ENCODE measurements at regions not wholly inside any gene's neighbourhood (a gene's known extent, or its start where the extent isn't known, plus 50 kb on each side); places are given as distances from the start of the nearest gene placed in this dataset.

DNA sequence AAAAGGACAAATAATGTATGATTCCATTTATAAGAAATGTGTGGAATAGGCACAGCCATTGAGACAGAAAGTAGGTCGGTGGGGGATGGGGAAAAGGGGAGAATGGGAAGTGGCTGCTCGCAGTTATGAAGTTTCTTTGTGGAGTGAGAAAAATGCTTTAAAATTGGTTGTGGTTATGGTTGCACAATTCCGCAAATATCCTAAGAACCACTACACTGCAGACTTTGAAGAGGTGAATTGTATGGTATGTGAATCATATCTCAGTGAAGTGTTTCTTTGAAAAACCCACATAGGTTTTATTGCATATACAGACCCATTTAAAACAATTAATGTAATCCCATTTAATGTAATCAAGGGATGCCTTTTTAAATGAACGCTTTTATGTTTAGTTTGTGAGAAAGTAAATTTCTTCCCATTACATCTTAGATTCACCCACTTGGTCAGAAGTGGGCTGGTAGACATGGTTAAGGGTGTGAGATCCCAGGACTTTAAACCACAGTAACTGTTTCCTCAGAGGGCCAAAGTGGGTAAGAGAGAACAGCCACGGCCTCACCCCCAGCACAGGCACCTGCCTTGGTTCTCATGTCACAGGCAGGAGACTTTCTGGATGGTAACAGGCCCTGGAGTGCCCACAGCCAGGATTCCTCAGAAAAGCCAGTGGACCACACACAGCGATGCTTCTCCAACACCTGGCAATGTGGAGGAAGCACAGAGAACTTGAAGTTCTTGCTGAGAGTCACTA lies 119.3 kb upstream of the GJB6 start:
- H3K4me1 Mint-ChIP-seq = peaks cover 7% of the 10 kb centered on the region
- H3K4me3 Mint-ChIP-seq = no peak overlapping the region
- no peaks in the 10 kb centered on the region for H3K27me3 Mint-ChIP-seq
- no peak overlapping the region for H3K27ac Mint-ChIP-seq
- no peak for DNase-seq
- intact Hi-C loops (cut with DNase I, micrococcal nuclease) = no loop called here
- no peaks in the 10 kb centered on the region for H3K9me3 Mint-ChIP-seq (ENCODE audit: low read depth)
- ATAC-seq = no peak
- no peaks in the 10 kb centered on the region for H3K36me3 Mint-ChIP-seq (ENCODE audit: low read depth)
- POLR2A ChIA-PET = no interaction called here
- CTCF ChIA-PET = no interaction called here

DNA sequence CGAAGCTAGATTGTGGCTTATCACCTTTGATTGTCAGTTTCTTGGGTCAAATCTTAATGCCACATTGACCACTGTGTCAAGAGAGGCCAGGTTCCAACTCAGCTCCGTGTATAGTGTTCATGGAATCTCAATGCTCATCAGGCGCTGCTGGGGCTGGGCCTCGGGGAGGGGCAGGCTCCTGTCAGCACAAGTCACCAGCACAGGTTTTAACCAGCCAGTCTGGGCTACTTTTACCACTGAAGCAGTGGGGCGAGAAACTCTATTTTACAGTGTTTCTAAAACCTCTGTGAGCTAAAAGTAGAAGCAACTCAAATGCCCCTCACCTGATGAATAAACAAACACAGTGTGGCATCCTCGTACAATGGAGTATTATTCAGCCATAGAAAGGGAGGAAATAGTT lies 118.7 kb upstream of the GJB6 start:
- no peak for ATAC-seq
- peaks cover 7% of the 10 kb centered on the region for H3K4me1 Mint-ChIP-seq
- no peak for DNase-seq
- intact Hi-C loops (cut with DNase I, micrococcal nuclease) = no loop called here
- H3K4me3 Mint-ChIP-seq = no peak overlapping the region
- no peaks in the 10 kb centered on the region for H3K9me3 Mint-ChIP-seq (ENCODE audit: low read depth)
- CTCF ChIA-PET = no interaction called here
- no peak overlapping the region for H3K27ac Mint-ChIP-seq
- H3K36me3 Mint-ChIP-seq (ENCODE audit: low read depth) = no peaks in the 10 kb centered on the region
- POLR2A ChIA-PET = no interaction called here
- no peaks in the 10 kb centered on the region for H3K27me3 Mint-ChIP-seq

DNA sequence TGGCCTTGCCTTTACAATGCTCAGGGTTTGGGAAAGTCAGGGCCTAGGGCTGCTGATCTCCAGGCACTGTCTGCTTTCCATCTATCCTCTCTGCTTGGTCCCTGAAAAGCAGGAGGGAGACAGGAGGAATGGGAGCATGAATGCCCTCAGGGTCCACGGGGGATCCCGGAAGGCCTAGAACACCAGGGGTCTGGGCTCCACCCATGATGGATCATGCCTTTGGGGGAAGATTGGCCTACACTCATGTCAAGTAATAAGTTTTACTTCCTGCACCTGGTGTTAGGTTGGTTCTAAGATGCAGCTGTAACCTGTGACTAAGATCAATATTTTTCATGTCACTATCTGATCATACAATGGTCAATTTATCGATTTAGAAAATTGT lies 118.3 kb upstream of the GJB6 start:
- Mint-ChIP-seq H3K36me3 (ENCODE audit: low read depth) (no peaks in the 10 kb centered on the region), H3K4me1 (peaks cover 7% of the 10 kb centered on the region), H3K27me3 (no peaks in the 10 kb centered on the region), H3K9me3 (ENCODE audit: low read depth) (no peaks in the 10 kb centered on the region), H3K27ac (no peak overlapping the region), H3K4me3 (no peak overlapping the region)
- ChIA-PET POLR2A (no interaction called here), CTCF (no interaction called here)
- intact Hi-C loops (cut with DNase I, micrococcal nuclease) = no loop called here
- DNase-seq = no peak
- no peak for ATAC-seq

DNA sequence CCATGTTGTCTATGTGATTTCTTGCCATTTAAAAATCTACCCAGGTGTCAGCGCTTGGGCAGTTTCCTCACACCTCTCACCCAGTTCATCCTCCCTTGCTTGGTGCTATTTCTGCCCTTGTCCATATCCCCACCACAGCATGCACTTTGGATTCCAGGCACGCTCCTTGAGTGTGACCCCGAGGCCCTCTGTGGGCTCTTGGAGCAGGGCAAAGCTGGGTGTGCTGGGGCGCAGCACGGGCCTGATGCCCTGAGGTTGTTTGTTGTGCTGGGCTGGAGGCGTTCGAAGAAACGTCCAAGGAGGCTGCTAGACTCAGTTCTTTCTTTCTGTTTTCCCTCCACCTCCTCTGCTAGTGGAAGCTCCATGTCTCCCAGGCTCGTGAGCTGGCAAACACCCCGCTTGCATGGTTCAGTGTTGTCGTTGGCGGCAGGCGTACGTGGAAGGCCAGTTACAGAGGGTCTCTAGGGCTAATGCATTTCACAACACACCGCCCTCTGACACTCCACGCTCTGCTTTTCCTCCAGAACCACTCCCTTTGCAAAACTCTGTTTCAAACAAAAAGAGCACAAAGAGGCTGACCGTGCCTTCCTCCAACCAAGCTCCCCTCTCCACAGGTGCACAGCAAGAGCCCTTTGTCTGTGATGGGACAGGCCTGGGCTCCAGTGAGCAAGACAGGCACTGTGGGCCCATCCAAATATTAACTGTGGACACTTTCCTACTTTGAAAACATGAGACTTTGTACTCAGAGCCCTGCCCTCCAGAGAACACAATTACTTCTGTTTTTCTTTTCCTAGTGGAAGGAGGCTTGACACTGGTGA lies 117.7 kb upstream of the GJB6 start:
- H3K27ac Mint-ChIP-seq = no peak overlapping the region
- ATAC-seq = no peak
- intact Hi-C loops (cut with DNase I, micrococcal nuclease) = loop anchor here in 1 of 2 experiments (10.0 kb wide), 1 partner anchor 65 kb away; no protein-coding TSS in a partner anchor
- no peaks in the 10 kb centered on the region for H3K36me3 Mint-ChIP-seq (ENCODE audit: low read depth)
- CTCF ChIA-PET = no interaction called here
- POLR2A ChIA-PET = no interaction called here
- no peak overlapping the region for H3K4me3 Mint-ChIP-seq
- no peak for DNase-seq
- H3K27me3 Mint-ChIP-seq = no peaks in the 10 kb centered on the region
- H3K4me1 Mint-ChIP-seq = peaks cover 7% of the 10 kb centered on the region
- H3K9me3 Mint-ChIP-seq (ENCODE audit: low read depth) = no peaks in the 10 kb centered on the region

DNA sequence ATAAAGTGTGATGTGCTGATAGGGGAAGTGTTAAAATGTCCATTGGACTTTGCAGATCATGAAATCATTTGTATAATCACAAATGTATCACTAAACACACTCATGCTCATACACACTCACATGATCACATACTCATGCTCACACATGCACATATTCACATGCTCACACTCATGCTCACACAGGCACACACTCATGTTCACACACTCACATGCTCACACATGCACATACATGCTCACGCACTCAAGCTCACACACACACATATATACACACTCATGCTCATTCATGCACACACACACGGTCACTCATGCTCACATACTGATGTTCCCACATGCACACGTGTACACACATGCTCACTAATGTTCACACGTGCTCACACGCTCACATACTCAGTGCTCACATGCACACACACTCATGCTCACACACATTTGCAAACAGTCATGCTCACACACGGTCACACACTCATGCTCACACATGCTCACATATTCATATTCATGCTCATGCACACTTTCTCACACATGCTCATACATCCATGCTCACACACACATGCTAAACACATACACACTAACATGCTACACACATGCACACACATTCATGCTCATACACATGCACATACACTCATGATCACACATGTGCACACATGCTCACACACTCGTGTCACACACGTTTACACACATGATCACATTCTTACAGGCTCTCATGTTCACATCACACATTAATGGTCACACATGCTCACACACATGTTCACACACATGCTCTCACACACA lies 116.7 kb upstream of the GJB6 start:
- Mint-ChIP-seq H3K4me3 (no peak overlapping the region), H3K4me1 (no peaks in the 10 kb centered on the region), H3K9me3 (ENCODE audit: low read depth) (no peaks in the 10 kb centered on the region), H3K27me3 (no peaks in the 10 kb centered on the region), H3K27ac (no peak overlapping the region), H3K36me3 (ENCODE audit: low read depth) (no peaks in the 10 kb centered on the region)
- DNase-seq (no peak), ATAC-seq (no peak)
- ChIA-PET CTCF (no interaction called here), POLR2A (no interaction called here)
- intact Hi-C loops (cut with DNase I, micrococcal nuclease) = loop anchor here in 1 of 2 experiments (10.0 kb wide), 1 partner anchor 64 kb away; no protein-coding TSS in a partner anchor

DNA sequence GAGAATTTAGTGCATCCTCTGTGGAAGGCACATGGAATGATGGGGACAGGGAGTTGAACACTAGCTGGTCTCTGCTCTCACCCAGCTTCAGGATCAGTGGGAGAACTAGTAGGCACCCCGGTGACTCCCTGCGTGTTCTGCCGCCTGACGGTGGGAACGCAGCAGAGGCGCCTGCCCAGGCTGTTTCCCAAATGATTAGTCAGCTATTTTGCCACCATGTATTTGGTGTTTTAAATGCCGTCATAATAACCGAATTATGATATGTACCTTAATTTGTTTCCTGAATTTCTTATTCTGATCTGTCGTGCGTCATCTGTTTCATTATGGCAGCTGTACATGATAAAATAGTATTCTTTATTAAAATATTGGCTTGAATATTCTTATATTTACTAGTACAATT lies 115.9 kb upstream of the GJB6 start:
- Mint-ChIP-seq H3K9me3 (ENCODE audit: low read depth) (no peaks in the 10 kb centered on the region), H3K27me3 (no peaks in the 10 kb centered on the region), H3K4me3 (no peak overlapping the region), H3K27ac (no peak overlapping the region), H3K36me3 (ENCODE audit: low read depth) (no peaks in the 10 kb centered on the region), H3K4me1 (no peaks in the 10 kb centered on the region)
- ATAC-seq (no peak), DNase-seq (no peak)
- ChIA-PET CTCF (no interaction called here), POLR2A (no interaction called here)
- intact Hi-C loops (cut with DNase I, micrococcal nuclease) = loop anchor here in 1 of 2 experiments (10.0 kb wide), 1 partner anchor 63 kb away; no protein-coding TSS in a partner anchor

DNA sequence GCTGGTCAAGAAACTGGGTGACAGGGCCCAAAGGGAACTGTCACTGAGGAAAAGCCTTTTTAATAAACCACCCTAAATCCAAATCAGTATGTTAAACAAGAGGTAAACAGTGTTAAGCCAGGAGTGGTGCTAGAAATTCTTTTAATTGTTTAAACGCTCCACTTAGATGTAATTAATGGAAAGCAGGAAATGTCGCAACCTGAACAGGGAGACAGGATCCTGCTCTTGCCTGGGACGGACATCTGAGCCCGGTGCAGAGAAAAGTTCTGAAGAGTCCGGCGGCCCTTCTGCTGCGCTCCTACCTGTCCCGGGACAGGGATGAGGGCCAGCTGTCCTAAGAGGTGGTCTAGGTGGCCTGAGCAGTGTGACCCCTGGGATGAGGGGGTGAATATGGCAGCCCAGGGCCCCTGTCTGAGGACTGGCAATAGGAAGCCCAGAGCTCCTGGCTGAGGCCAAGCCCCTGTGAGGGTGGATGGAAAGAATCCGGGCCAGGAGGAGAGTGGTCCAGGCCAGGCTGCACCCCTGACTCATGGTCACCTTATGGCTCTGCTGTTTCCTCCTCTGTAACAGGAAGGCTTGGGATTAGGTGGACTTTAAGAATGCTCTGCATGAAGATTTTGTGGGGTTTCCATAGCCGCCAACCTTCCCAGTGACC lies 112.8 kb upstream of the GJB6 start:
- H3K27ac Mint-ChIP-seq = no peak overlapping the region
- H3K27me3 Mint-ChIP-seq = no peaks in the 10 kb centered on the region
- intact Hi-C loops (cut with DNase I, micrococcal nuclease) = loop anchor here in 1 of 2 experiments (10.0 kb wide), 1 partner anchor 60 kb away; no protein-coding TSS in a partner anchor
- H3K4me3 Mint-ChIP-seq = no peak overlapping the region
- DNase-seq (no peak), ATAC-seq (no peak)
- H3K9me3 Mint-ChIP-seq (ENCODE audit: low read depth) = no peaks in the 10 kb centered on the region
- POLR2A ChIA-PET = interaction anchor here (0.6 kb wide), 1 partner anchor 48 kb away, joined by 3 read pairs; no protein-coding TSS in a partner anchor
- H3K36me3 Mint-ChIP-seq (ENCODE audit: low read depth) = no peaks in the 10 kb centered on the region
- CTCF ChIA-PET = no interaction called here
- no peaks in the 10 kb centered on the region for H3K4me1 Mint-ChIP-seq

DNA sequence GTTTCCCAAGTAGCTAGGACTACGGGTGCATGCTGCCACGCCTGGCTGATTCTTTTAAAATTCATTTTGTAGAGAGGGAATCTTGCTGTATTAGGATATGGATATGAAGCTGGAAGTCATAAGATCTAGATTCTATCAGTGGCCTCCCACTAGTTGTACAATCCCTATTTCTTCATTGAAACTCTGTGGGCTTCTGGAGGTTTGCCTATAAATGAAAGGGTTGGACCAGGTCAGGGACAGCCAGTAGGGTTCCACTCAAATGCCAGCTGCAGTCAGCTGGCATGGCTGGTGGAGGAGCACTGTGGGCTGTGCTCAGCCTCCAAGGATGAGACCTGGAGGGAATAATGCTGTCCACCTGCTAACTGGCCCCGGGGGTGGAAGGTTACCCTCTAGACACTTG lies 110.2 kb upstream of the GJB6 start:
- ATAC-seq = no peak
- POLR2A ChIA-PET = no interaction called here
- no peak overlapping the region for H3K27ac Mint-ChIP-seq
- no peak for DNase-seq
- CTCF ChIA-PET = no interaction called here
- H3K4me1 Mint-ChIP-seq = peaks cover 2% of the 10 kb centered on the region
- H3K36me3 Mint-ChIP-seq (ENCODE audit: low read depth) = no peaks in the 10 kb centered on the region
- intact Hi-C loops (cut with DNase I, micrococcal nuclease) = loop anchor here in 1 of 2 experiments (10.0 kb wide), 1 partner anchor 58 kb away; no protein-coding TSS in a partner anchor
- no peak overlapping the region for H3K4me3 Mint-ChIP-seq
- H3K9me3 Mint-ChIP-seq (ENCODE audit: low read depth) = no peaks in the 10 kb centered on the region
- H3K27me3 Mint-ChIP-seq = no peaks in the 10 kb centered on the region

DNA sequence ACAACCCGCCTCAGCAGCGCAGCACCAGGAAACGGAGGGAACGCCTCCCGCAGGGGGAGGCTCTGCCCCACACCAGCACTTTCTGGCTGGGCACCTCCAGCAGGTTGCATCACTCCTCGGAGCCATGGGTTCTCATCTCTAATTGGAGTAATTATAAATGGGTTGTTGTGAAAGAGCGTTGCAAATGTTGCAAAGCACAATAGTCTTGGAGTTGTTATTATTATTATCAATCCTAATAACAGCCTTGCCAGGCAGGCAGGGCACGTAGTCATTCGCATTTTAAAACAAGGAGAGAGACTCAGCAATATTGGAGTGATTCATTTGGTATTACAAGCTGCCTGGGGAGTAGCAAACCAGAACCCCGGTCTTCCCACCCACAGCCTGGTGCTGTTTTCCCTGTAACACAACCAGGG lies 108.6 kb upstream of the GJB6 start:
- DNase-seq (no peak), ATAC-seq (no peak)
- ChIA-PET POLR2A (no interaction called here), CTCF (interaction anchor here (1.6 kb wide), 1 partner anchor 144 kb away, joined by 5 read pairs; no protein-coding TSS in a partner anchor)
- Mint-ChIP-seq H3K4me3 (no peak overlapping the region), H3K4me1 (peaks cover 4% of the 10 kb centered on the region), H3K27me3 (no peaks in the 10 kb centered on the region), H3K9me3 (ENCODE audit: low read depth) (no peaks in the 10 kb centered on the region), H3K27ac (no peak overlapping the region), H3K36me3 (ENCODE audit: low read depth) (no peaks in the 10 kb centered on the region)
- intact Hi-C loops (cut with DNase I, micrococcal nuclease) = loop anchor here in 1 of 2 experiments (10.0 kb wide), 1 partner anchor 56 kb away; no protein-coding TSS in a partner anchor

DNA sequence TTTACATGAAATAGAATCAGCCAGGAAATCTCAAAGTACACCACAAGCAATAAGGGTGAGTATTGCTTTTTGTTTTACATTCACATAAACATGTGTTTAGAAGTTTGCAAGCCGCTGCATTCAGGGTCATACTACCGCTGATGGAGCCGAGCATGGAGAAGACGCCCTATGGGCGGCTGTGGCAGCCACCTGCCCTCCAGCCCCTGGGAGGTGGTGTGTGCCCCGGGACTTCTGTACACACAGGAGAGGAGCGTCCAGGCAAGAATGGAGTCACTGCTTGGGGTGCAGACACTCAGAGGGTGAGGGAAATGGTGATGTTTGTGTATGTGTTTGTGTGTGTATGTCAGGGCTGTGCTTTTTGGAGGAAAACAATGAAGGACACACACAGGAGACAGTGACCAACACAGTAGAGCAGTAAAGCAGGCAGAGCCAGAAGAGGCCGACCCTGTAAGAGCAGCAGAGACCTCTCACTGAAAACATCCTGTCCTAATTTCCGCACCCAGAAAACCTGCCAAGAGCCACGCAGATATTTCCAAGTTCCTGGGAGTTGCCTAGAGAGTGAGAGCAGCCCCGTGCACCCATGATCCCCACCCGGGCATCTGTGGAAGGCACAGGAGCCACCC lies 108.1 kb upstream of the GJB6 start:
- ATAC-seq (no peak), DNase-seq (no peak)
- H3K27me3 Mint-ChIP-seq = no peaks in the 10 kb centered on the region
- H3K27ac Mint-ChIP-seq = no peak overlapping the region
- intact Hi-C loops (cut with DNase I, micrococcal nuclease) = loop anchor here in 1 of 2 experiments (10.0 kb wide), 1 partner anchor 55 kb away; no protein-coding TSS in a partner anchor
- no peaks in the 10 kb centered on the region for H3K36me3 Mint-ChIP-seq (ENCODE audit: low read depth)
- H3K4me1 Mint-ChIP-seq = peaks cover 4% of the 10 kb centered on the region
- no peaks in the 10 kb centered on the region for H3K9me3 Mint-ChIP-seq (ENCODE audit: low read depth)
- no peak overlapping the region for H3K4me3 Mint-ChIP-seq
- ChIA-PET CTCF (interaction anchor here (1.6 kb wide), 1 partner anchor 143 kb away, joined by 5 read pairs; no protein-coding TSS in a partner anchor), POLR2A (no interaction called here)

Data from activated CD4-positive, alpha-beta T cell treated with anti-CD3 and anti-CD28 coated beads for 36 hours (primary cell).